NCI-H2227 (cell line): ENCODE measurements at regions not wholly inside any gene's neighbourhood (a gene's known extent, or its start where the extent isn't known, plus 50 kb on each side); places are given as distances from the start of the nearest gene placed in this dataset.
A peak's percentile ranks its signal among the peaks of the same experiment; 100 is the strongest.

Experiments
- DNase-seq: peaks from one replicate; lab custom pipeline; 2025; ENCODE audit not compliant: unreplicated experiment; lab: John Stamatoyannopoulos, UW

DNA sequence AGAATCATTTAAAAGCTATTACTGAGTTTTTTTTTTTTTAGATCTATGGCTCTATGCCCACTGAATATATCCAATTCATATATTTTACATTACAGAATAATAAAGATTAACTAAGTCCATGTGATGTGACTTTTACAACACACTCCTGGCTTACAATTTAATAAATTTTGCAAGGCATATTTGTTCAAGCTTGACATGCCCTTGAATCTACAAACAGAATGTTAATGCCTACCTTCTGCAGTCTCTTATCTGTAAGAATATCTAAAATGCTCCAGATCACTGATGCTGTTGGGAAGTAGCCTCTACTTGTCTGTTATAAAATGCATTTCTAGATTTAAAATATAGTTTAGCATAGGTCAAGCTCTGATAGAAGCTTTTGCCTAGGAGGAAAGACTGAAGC is 100.7 kb upstream of the RASGEF1B start:
- no peak for DNase-seq

DNA sequence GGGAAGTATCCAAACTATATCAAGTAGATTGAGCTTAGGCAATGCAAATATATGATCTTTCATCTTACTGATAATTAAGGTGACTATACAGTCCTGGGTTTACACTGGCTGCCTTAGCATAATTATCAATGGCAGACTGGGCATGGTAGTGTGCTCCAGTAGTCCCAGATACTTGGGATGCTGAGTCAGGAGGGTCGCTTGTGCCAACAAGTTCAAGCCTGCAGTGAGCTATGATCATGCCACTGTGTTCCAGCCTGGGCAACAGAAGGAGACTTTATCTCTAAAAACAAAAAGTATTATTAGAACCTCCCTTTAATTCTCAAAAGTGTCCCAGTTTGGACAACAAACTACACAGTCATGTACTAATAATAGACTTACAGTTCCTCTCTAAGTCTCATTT is 99.4 kb upstream of the RASGEF1B start:
- DNase-seq: no peak

DNA sequence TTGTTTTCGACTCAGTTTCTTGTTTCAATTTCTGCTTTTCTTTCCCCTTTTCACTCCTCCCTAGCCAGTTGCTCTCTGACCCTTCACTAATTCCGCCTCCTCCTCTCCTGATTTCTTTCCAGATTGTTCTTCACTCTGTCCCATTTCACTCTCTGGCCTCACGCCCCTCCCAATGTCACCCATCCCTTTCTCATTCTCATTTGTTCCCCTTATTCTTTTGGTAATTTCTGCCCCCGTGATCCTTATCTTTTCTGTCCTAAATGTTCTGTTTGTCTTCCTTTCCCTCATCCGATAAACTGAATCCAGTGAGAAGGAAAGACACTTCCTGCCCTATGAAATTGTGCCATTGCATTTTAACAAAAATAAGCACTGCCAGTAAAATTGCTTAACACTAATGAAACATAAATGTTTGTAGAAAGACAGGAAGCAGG is 94.5 kb upstream of the RASGEF1B start:
- no peak for DNase-seq

DNA sequence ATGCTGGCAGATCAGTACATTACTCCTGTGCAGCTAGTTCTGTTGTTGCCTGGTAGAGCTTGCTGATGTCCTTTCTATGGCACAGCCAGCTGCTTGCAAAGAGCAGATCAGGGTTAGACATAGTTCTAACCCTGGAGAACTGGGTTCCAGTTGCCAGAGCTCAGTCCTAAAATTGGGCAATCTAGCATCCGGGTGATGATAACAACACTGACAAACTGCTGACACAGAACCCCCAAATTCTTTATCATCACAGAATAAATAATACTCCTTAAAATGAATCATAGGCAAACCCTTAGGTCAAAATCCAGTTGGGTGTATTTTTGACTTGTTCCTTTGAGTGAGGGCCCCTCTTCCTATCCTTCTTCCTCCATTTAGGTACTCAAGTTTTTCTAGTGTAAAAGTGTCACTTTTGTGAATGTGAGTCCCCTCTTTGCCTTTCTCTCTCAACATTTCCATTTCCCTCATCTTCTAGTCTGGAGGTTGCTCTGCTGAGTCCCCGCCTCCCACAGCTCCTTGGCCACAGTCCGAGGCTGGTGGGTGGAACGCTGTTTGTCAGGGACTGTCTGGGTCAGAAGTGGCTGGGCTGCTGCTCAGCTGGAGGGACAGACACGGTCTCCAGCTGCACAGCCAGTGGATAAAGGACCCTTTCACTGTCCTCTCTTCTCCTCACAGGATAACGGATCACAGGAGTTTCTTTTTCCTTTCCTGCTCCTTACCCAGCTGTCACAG is 93.6 kb upstream of the RASGEF1B start:
- DNase-seq: peak; percentile 15

DNA sequence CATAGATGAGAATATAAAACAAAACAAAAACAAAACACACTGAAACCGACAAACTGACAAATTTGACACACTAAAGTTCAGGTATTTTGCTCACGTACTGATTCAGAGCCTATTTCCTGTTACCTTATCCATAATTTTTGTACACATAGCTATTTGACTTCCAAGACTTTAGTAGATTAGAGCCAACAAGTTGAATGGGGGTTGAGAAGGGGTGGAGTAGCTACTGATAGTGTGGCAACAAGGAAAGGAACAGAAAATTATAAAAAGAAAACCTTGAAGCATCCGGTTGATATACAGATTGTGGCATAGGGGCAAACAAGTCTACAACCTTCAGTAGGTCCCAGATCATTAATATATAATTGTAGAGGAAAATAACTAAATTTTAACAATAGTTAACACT is 92.3 kb upstream of the RASGEF1B start:
- no peak for DNase-seq

DNA sequence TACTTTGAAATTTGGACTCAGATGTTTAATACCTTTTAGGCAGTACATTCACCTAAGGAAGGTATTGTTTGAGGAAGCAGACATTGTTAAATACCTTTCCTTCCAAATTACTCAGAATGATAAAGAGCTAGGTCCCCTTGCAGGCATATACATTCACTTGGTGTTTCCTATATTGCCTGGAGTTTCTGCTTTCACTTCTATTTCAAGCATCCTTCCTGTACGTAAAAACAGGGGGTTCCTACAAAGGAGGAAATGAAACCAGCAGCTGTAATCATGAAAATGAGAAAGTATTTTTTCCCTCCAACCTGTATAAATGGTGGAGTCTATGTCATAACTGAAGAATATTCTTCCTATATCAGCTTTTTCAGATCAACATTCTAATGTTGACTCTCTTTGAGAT is 90.4 kb upstream of the RASGEF1B start:
- no peak for DNase-seq

DNA sequence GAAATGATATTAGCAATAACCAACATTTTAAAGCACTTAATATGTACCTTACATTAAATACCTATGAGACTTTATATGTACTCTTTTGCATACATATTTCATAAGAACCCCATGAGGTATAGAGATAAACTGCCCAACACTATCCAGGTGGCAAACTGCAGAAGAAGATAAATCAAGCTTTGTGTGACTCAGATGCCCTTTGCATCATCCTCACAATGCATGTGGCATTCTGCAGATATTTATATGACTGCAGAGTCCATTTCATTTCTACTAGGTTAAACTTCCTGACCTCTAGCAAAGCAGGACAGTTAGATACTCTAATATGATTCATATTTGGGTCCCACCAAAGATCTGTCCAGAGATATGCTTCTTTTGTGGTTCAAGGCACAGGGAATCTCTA is 85.6 kb upstream of the RASGEF1B start:
- DNase-seq: no peak

DNA sequence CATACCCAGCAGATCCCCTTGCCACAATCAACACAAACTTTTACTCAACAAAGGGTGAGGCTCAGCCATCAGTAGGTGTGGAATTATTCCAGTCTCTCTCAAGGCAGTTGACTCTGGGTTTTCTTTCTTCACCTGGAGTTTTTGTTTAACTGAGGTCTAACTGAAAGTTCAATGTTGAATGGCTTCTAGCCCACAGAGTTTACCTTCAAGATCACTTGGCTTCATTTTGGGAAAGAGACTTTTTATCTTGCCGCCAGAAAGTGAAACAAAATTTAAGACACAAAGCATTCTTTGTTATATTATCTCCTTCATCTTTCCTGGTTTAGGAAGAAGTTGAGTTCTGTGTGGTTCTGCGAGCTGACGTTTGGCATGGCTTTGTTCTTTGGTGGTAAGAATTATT is 83.8 kb upstream of the RASGEF1B start:
- no peak for DNase-seq

DNA sequence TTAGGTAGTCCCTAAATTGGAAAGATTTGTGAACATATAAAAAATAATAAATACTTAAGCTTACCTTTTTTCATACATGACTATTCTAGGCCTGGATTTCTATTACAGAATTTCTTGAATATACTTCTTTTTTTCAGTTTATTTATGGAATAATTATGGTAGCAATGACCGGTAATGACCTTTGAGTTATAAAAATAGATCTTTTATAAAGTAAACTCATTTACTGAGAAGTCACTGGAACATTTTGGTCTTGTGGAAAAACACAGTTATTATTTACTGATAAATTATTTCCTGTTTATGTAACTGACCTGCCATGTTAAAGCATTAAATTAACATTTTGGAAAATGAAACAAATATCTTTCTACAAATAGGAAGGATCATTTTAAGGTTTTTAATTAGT is 80.4 kb upstream of the RASGEF1B start:
- no peak for DNase-seq

DNA sequence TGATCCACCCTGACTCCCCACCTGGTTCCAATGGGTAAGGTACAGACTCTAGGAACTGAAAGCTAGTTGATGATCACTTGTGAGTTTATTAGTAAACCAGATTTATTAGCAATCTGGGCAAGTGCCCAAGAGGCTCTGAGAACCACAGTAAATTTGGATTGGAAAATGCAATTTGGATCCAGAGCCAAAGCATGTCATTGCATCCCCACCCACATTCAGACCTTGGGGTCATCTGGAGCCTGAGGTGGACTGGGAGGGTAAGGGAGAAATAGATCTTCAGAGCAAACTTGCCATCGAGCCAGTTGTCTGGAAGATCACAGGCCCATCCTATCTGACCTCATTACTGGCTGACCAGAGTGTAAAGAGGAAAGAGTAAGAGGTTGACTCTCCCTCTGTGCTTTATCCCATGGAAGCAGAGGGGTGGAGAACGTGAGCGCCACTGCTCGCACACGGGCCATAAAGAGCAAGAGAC is 78.7 kb upstream of the RASGEF1B start:
- DNase-seq: no peak

DNA sequence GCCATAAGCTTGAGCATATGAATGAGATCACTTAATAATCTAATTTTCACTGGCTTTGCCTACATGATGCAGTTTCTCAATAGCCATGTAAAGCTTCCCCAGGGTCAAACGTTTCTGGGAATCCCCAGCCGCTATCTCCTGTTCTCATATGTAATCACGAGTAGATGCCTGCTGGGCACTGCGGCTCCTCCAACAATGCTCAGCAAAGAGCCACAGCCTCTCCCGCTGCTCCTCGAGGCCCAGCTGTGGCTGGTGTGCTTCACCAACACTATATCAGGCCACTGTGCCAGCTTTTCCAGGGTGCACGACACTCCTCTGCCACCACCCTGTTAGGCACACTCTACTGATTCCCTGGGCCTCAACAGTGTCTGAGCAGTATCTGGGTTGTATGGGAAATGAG is 78.3 kb upstream of the RASGEF1B start:
- peak; percentile 20 for DNase-seq

DNA sequence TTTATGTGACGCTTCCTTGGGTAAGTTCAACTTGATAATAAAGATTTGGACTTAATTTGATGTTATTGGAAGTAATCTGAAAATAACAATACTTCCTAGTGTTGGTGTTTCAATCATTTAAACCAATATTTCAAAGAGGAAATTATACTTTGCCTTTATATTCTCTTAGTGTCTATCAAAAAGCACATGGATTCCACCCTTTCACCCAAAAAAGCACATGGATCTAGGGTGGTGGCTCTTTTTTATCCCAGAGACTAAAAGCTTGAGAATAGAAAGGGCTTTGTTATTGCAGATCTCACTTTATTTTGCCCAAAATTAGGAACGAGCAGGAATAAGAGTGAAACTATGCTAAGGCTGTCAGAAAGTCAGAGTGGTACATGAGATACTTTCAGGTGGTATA is 75.1 kb upstream of the RASGEF1B start:
- DNase-seq: no peak

DNA sequence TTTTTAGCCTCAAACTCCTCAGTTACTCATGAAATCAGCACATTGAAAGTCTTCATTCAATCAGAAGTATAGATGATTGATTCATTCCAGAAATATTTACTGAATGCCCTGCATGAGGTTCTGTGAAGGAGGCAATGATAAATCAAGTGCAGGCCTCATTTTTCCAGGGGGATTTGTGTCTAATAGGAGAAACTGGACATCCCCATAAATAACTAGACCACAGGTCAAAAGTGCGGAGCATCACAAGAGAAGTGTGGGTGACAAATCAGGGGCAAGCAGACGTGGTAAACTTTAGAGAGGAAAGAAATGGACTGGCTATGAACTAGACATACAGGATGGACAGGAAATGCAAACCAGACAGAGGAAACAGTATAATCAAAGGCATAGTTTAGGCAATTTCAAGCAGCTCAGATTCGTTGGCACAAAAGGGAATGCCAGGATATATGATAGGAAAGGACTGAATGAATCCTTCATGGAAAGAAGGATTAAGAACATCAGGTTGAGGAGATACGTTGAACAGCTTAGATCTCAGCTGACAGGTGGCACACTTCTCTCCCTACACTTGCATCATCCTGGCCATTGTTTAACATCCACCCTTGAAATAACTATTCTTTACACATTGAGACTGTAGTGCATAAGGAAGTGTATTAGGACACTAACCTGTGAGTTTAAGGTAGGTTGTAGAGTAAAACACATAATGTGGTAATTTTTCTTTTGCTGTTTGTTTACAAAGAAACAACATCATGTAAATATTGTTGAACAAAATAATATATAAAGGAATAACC is 69.6 kb upstream of the RASGEF1B start:
- no peak for DNase-seq

DNA sequence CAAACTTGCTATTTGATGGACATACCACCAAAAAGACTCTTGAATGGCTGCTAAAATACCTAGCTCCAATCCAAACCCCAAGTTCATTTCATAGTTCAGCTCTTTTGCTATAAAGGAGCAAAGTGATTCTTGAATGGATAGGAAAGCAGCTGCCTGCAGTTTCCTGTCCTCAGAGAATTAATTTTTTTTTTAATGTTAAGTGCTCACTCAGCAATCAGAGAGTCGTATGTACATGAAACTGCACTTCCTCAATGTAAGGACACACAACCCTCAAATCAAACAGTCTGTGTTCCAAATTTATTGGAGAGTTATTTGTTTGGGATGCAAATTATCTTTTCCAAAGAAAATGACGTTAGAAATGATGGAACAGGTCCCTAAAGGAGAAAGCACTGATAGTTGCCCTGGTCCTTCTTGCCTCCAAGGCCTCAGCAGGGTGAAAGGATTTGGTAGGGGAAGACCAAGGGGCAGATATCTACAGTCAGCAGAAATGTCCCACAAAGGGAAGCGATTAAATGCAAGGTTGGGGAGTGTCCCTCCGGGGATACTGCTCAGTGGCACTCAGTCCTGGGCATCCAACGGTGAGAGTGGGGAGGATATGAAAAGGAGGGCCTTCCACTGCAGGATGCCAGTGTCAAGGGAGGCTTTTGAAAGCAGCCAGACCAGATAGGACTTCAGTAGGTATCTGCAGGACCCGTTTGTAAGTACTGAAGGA is 67.2 kb upstream of the RASGEF1B start:
- no peak for DNase-seq

DNA sequence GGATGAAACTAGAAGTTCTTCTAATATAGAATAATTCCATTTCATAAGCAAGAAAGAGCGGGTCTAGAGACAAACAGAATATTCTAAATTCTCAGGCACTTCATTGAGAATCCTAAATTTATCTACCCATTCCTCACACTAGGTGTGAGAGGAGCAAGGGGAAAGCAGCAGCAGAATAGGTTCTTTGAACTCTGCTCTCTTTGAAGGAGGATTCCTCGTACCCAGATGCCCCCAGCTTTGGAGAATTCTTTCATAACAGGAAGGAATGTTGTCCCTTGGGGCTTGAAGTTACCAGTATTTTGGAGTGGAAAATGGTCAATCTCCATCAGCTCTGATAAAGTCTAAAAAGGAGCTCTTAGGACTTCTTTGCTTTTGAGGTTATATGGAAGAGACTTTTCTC is 59.7 kb upstream of the RASGEF1B start:
- DNase-seq: no peak

DNA sequence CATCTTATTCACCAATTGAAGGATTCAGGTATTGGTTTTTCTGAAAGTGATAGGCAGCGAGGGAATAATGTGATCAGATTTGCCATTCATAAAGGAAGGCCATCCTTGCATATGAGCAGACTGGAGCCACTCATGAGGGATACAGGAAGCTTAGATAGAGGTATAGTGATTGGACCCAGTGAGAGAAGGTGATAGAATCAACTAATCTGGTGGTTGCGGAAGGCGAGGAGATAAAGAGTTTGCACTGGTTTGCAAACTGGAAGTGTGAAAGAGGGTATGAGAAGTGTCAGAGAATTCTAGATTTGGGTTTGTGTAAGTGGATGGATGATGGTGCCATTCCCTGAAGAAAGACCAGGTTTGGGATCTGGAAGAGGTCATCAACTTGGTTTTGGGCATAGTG is 57.3 kb upstream of the RASGEF1B start:
- no peak for DNase-seq

DNA sequence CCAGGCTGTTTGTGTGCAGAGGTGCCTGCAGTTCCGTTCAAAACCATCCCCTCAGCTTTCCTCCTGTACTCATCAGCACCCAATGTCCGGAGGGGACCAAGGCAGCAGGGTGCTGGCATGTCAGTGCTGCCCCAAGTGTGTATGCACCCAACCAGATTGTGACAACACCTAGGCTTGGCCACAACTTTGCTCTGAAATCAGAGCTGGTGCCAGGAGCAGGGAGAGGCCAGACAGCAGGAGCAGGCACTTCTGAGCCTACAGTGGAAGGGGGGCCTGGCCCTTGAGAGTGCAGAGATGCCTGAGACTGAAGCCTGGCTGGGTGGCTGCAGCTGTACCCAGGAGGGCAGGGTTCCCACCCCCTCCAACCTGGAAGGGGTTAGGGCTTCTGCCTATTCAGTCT is 56.5 kb upstream of the RASGEF1B start:
- no peak for DNase-seq

DNA sequence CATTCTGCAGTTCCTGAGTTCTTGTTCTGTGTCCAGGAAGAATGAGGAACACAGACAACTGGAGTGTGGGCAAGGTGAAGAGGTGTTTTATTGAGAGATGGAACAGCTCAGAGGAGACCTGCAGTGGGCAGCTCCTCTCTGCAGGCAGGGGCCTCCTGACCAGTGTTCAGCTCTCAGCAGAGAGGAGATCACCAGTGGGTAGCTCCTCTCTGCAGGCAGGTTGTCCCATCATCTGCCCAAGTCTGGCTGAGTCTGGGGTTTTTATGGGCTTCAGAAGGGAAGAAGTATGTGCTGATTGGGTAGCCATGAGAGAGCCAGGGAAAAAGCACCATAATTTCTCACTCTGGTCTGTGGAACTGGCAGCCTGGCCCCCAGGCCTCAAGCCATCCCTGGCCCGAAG is 56.0 kb upstream of the RASGEF1B start:
- no peak for DNase-seq

DNA sequence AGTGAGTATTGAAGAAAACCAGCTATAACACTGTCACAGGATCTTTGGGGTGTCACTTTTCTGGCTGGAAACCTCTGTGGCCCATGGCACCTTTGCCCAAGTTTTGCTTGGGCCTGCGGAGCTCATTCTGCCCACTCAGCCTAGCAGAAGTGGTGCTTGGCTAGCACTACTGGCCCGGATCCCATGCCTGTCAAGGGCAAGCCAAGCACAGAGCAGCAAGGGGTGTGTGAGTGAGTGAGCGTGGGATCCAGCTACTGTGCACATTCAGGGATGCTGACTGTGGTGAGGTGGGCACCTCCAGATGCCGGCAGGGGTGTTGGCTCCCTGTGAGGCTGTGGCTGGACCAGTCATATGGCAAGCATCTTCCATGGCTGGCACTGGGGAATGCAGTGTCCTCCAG is 55.4 kb upstream of the RASGEF1B start:
- DNase-seq: no peak

DNA sequence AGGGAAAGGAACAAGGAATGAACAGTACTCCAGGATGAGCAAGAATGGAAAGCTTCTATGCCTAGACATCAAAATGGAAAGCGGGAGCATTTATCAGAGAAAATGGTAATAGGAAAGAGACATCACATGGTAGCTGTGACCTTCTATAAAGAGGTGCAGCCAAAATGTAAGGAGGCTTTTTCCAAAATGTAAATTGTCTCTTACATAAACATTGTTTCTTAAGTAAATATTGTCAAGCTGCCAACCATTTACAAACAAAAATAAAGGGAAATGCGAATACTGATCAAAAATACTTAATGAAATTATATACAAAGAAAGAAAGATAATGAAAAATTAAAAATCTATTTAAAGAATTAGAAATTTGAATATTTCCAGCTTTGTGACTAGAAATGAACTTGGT is 55.0 kb upstream of the RASGEF1B start:
- no peak for DNase-seq

DNA sequence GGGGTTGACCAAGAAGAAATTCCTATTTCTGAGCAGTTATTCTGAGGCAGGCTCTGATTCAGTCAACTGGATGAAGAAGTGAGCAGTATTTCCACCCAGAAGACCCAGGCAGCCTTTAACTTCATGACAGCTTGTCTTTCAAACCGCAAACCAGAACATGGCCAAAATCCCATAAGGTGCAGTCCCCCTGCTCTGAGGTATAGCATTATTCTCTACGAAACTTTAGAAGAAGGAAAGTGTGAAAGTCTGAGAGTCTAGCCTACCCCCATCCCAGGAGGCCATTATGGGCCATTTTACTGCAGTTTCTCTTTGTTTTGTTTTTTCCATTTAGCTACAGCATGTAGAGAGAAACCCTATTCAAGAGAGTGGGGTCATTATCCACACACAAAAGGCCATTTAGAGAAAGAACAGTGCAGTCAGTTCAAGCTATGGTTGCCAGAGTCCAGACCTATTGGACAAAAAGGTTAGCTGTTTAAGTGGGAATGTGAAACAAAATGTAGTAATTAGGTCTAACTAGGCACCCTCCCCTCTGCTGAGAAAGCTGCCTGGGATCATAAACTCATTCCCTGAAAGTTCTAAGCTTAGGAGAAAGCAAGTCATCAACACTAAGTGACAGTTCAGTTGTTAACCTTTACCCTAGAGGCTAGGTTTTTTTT is 52.1 kb upstream of the RASGEF1B start:
- no peak for DNase-seq
